ENCODE measurements at regions not wholly inside any gene's neighbourhood (a gene's known extent, or its start where the extent isn't known, plus 50 kb on each side); places are given as distances from the start of the nearest gene placed in this dataset.

DNA sequence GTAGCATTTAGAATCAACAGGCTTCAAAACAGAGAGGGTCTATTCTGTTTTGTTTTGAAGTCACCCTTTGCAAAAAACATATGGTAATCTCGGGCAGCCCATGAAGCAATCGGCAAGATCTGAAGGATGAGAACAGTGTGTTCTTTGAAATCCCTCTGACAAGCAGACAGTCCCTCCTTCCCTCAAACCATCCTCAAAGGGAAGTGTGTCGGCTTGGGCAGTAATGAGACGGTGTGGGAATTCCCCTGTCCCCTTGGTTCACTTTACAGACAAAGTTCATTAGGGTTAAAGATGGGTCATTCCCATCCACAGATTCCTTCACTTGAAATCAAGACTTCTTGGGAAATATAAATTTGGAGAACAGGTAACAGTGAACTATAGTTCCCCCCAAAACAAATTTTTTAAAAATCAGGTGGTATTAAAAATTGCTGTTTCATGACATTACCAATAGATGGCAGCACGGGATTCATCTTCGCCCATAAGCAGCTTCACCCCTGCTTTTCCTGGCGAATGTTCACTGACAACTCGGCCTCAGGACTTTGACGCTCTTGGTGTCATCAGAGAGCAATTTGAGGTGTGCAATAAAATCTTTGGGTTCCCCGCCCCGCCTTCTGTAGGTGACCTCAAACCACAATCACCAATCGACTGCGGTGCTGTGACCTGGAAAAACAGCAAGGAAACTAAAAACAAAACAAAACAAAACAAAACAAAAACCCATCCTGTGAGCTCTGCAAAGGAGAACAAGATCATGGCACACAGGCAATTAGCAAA is 159.3 kb upstream of the TNFAIP3 start (continued):
- TF ChIP-seq, protein P1, sequence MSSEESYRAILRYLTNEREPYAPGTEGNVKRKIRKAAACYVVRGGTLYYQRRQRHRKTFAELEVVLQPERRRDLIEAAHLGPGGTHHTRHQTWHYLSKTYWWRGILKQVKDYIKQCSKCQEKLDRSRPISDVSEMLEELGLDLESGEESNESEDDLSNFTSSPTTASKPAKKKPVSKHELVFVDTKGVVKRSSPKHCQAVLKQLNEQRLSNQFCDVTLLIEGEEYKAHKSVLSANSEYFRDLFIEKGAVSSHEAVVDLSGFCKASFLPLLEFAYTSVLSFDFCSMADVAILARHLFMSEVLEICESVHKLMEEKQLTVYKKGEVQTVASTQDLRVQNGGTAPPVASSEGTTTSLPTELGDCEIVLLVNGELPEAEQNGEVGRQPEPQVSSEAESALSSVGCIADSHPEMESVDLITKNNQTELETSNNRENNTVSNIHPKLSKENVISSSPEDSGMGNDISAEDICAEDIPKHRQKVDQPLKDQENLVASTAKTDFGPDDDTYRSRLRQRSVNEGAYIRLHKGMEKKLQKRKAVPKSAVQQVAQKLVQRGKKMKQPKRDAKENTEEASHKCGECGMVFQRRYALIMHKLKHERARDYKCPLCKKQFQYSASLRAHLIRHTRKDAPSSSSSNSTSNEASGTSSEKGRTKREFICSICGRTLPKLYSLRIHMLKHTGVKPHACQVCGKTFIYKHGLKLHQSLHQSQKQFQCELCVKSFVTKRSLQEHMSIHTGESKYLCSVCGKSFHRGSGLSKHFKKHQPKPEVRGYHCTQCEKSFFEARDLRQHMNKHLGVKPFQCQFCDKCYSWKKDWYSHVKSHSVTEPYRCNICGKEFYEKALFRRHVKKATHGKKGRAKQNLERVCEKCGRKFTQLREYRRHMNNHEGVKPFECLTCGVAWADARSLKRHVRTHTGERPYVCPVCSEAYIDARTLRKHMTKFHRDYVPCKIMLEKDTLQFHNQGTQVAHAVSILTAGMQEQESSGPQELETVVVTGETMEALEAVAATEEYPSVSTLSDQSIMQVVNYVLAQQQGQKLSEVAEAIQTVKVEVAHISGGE (CRISPR knock-in tag; IDR thresholded peaks at IDR 0.05): no peak
- TF ChIP-seq NR2F1 (conservative IDR thresholded peaks at IDR 0.05) (peak; percentile 86), EGR1 (IDR thresholded peaks at IDR 0.05; ENCODE audit: borderline replicate concordance in 1 of 2, low read depth in 2 of 2, low read length in 2 of 2) (no peak), RELA (IDR thresholded peaks at IDR 0.05; ENCODE audit: borderline replicate concordance, partially characterized antibody) (peak; percentile 47), NRF1 (conservative IDR thresholded peaks at IDR 0.05; ENCODE audit: low read depth, low read length) (no peak), NKRF (conservative IDR thresholded peaks at IDR 0.05) (peak; percentile 24), MTA2 (IDR thresholded peaks at IDR 0.05; ENCODE audit: low read depth) (peak; percentile 85), TBL1XR1 (IDR thresholded peaks at IDR 0.05; ENCODE audit: low read depth, low read length) (peak; percentile 20; the same call in 1 of the 2 replicates), IRF4 (IDR thresholded peaks at IDR 0.05; ENCODE audit: low read depth, low read length) (0 out of 2 replicates have a peak, but pooled peaks have one; percentile 6), EED (IDR thresholded peaks at IDR 0.05; ENCODE audit: low read depth) (peak; percentile 83), HCFC1 (IDR thresholded peaks at IDR 0.05; ENCODE audit: low read length) (no peak), EZH2 (IDR thresholded peaks at IDR 0.05; ENCODE audit: borderline replicate concordance, control insufficient read depth, low read depth, low read length) (no peak), KLF5 (IDR thresholded peaks at IDR 0.05; ENCODE audit: partially characterized antibody) (peak; percentile 38), RB1 (IDR thresholded peaks at IDR 0.05; ENCODE audit: borderline replicate concordance) (no peak; the same call in 1 of the 2 replicates), IRF5 (IDR thresholded peaks at IDR 0.05; ENCODE audit: borderline replicate concordance) (peak; percentile 84), ZNF24 (IDR thresholded peaks at IDR 0.05) (no peak; the same call in 1 of the 2 replicates), RAD21 (IDR thresholded peaks at IDR 0.05; ENCODE audit: insufficient read depth, low read depth, low read length) (peak; percentile 91), NFYA (IDR thresholded peaks at IDR 0.05; ENCODE audit: borderline replicate concordance, low read depth, low read length) (no peak), ETV6 (conservative IDR thresholded peaks at IDR 0.05 in 1 of 2, IDR thresholded peaks at IDR 0.05 in 1 of 2; ENCODE audit: borderline replicate concordance in 1 of 2, low read depth in 1 of 2) (peak in 1 of 2 experiments; percentile 56; a peak in 1 of 4 replicates), IKZF2 (IDR thresholded peaks at IDR 0.05) (peak; percentile 97), POLR2AphosphoS2 (IDR thresholded peaks at IDR 0.05; ENCODE audit: low read depth, low read length) (no peak), MXI1 (IDR thresholded peaks at IDR 0.05; ENCODE audit: low read depth, low read length) (peak; percentile 72), SUZ12 (IDR thresholded peaks at IDR 0.05; ENCODE audit: unreplicated experiment) (no peak)
- TF ChIP-seq, protein P2, sequence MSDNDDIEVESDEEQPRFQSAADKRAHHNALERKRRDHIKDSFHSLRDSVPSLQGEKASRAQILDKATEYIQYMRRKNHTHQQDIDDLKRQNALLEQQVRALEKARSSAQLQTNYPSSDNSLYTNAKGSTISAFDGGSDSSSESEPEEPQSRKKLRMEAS (IDR thresholded peaks at IDR 0.05; ENCODE audit: low read depth, low read length): no peak
